K562 (cell line): ENCODE measurements at regions not wholly inside any gene's neighbourhood (a gene's known extent, or its start where the extent isn't known, plus 50 kb on each side); places are given as distances from the start of the nearest gene placed in this dataset.

ENCODE experiments used
- ETV6 ChIP-seq, 3 experiments: fragments of 150-350 bp in 1 of 3; sonication (generic) in 1 of 3; formaldehyde crosslinking in 1 of 3; IDR thresholded peaks; 2 replicates each; pipeline versions ENCODE4 v1.6.1 to v1.8.0; 2014 to 2022; ENCODE audit warnings: borderline replicate concordance in 2 of 3, low read depth in 2 of 3, antibody characterized with exemption in 1 of 3, low read length in 1 of 3, mild to moderate bottlenecking in 1 of 3, missing genetic modification reagents in 1 of 3
- MXI1 ChIP-seq: IDR thresholded peaks from 2 replicates; pipeline ENCODE4 v1.6.1; 2011; ENCODE audit warnings: low read depth, mild to moderate bottlenecking, improper control_type of control experiment, low read length
- NR2C2 ChIP-seq, 2 experiments: fragments of 200-800 bp in 1 of 2; sonication (Bioruptor generic) in 1 of 2; sonication (generic) in 1 of 2; formaldehyde crosslinking in 1 of 2; IDR thresholded peaks; 2 replicates each; pipeline versions ENCODE4 v1.6.1 to v1.8.0; 2016 to 2022; ENCODE audit warnings: mild to moderate bottlenecking in 1 of 2, missing compliant biosample characterization in 1 of 2, missing genetic modification characterization in 1 of 2, missing genetic modification reagents in 1 of 2
- SMARCE1 ChIP-seq: fragments of 450-650 bp; IDR thresholded peaks from 2 replicates; pipeline ENCODE4 v1.7.1; 2016; ENCODE audit warnings: mild to moderate bottlenecking
- TF ChIP-seq, protein P1 (sequence below), 2 experiments: fragments of 450-650 bp in 1 of 2; sonication (generic) in 1 of 2; formaldehyde crosslinking in 1 of 2; IDR thresholded peaks; 2 replicates each; pipeline versions ENCODE4 v1.7.1 to v1.9.0; 2016 to 2022; ENCODE audit warnings: inconsistent platforms in 1 of 2, mild to moderate bottlenecking in 1 of 2, missing genetic modification reagents in 1 of 2

DNA sequence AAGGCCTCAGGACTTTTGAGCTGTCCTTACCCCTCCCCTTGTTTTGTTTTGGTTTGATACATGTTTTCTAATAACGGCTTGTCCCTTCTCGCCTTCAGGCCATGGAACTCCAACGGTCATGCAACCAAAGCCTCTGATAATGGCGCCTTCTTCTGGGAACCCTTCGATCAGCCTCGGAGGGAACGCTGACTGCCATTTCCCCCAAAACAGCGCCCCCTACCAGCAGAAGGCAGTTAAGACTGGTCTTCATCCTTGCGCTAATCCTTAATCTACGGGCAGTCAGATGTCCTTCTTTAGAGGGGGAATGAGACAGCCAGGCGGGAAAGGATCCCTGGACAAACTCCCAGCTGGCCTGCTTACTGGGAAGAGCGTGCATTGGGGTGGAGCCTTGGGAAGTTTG, 276.6 kb downstream of the ICE1 start (continued):
- TF ChIP-seq, protein P1, sequence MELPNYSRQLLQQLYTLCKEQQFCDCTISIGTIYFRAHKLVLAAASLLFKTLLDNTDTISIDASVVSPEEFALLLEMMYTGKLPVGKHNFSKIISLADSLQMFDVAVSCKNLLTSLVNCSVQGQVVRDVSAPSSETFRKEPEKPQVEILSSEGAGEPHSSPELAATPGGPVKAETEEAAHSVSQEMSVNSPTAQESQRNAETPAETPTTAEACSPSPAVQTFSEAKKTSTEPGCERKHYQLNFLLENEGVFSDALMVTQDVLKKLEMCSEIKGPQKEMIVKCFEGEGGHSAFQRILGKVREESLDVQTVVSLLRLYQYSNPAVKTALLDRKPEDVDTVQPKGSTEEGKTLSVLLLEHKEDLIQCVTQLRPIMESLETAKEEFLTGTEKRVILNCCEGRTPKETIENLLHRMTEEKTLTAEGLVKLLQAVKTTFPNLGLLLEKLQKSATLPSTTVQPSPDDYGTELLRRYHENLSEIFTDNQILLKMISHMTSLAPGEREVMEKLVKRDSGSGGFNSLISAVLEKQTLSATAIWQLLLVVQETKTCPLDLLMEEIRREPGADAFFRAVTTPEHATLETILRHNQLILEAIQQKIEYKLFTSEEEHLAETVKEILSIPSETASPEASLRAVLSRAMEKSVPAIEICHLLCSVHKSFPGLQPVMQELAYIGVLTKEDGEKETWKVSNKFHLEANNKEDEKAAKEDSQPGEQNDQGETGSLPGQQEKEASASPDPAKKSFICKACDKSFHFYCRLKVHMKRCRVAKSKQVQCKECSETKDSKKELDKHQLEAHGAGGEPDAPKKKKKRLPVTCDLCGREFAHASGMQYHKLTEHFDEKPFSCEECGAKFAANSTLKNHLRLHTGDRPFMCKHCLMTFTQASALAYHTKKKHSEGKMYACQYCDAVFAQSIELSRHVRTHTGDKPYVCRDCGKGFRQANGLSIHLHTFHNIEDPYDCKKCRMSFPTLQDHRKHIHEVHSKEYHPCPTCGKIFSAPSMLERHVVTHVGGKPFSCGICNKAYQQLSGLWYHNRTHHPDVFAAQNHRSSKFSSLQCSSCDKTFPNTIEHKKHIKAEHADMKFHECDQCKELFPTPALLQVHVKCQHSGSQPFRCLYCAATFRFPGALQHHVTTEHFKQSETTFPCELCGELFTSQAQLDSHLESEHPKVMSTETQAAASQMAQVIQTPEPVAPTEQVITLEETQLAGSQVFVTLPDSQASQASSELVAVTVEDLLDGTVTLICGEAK (IDR thresholded peaks at IDR 0.05), result no peak
- TF ChIP-seq, protein P1 (CRISPR knock-in tag; IDR thresholded peaks at IDR 0.05), result no peak
- TF ChIP-seq NR2C2 (CRISPR knock-in tag; IDR thresholded peaks at IDR 0.05) (no peak), NR2C2 (tag; IDR thresholded peaks at IDR 0.05) (no peak), ETV6 (IDR thresholded peaks at IDR 0.05; ENCODE audit: borderline replicate concordance in 1 of 2, low read depth in 2 of 2, low read length in 1 of 2) (no peak), ETV6 (CRISPR knock-in tag; IDR thresholded peaks at IDR 0.05; ENCODE audit: borderline replicate concordance) (no peak), SMARCE1 (no peak), MXI1 (no peak)
